ENCODE measurements at regions not wholly inside any gene's neighbourhood (a gene's known extent, or its start where the extent isn't known, plus 50 kb on each side); places are given as distances from the start of the nearest gene placed in this dataset.

- POLR2A ChIA-PET = no interaction called here
- no peaks in the 10 kb centered on the region for H3K27me3 Mint-ChIP-seq
- H3K9me3 Mint-ChIP-seq = no peaks in the 10 kb centered on the region
- CTCF ChIA-PET = no interaction called here
- intact Hi-C loops (cut with micrococcal nuclease) = no loop called here
- no peaks in the 10 kb centered on the region for H3K36me3 Mint-ChIP-seq (ENCODE audit: low read depth)
- H3K4me3 Mint-ChIP-seq = no peak overlapping the region
- TF ChIP-seq CTCF (IDR thresholded peaks at IDR 0.05) = no peak
- DNase-seq (no peak), ATAC-seq (no peak)
- no peak overlapping the region for H3K27ac Mint-ChIP-seq
- H3K4me1 Mint-ChIP-seq (ENCODE audit: low read depth) = no peaks in the 10 kb centered on the region
Measured at GRCh38 chr2:142693171-142693950, 184.1 kb upstream of the KYNU start.

GRCh38 chr2:142688856-142689605 lies 188.4 kb upstream of the KYNU start:
- no peaks in the 10 kb centered on the region for H3K27me3 Mint-ChIP-seq
- H3K4me3 Mint-ChIP-seq = no peak overlapping the region
- POLR2A ChIA-PET = no interaction called here
- DNase-seq = no peak
- H3K9me3 Mint-ChIP-seq = no peaks in the 10 kb centered on the region
- H3K4me1 Mint-ChIP-seq (ENCODE audit: low read depth) = no peaks in the 10 kb centered on the region
- intact Hi-C loops (cut with micrococcal nuclease) = no loop called here
- TF ChIP-seq CTCF (IDR thresholded peaks at IDR 0.05) = no peak
- CTCF ChIA-PET = no interaction called here
- no peak for ATAC-seq
- H3K36me3 Mint-ChIP-seq (ENCODE audit: low read depth) = no peaks in the 10 kb centered on the region
- H3K27ac Mint-ChIP-seq = no peak overlapping the region

GRCh38 chr2:142687509-142687908 lies 190.0 kb upstream of the KYNU start:
- Mint-ChIP-seq H3K9me3 (no peaks in the 10 kb centered on the region), H3K4me1 (ENCODE audit: low read depth) (no peaks in the 10 kb centered on the region), H3K27me3 (no peaks in the 10 kb centered on the region), H3K27ac (no peak overlapping the region), H3K36me3 (ENCODE audit: low read depth) (no peaks in the 10 kb centered on the region), H3K4me3 (no peak overlapping the region)
- ATAC-seq (no peak), DNase-seq (no peak)
- ChIA-PET CTCF (no interaction called here), POLR2A (no interaction called here)
- intact Hi-C loops (cut with micrococcal nuclease) = no loop called here
- TF ChIP-seq CTCF (IDR thresholded peaks at IDR 0.05) = no peak

GRCh38 chr2:142687075-142687474 lies 190.4 kb upstream of the KYNU start:
- ATAC-seq = no peak
- H3K27me3 Mint-ChIP-seq = no peaks in the 10 kb centered on the region
- H3K4me3 Mint-ChIP-seq = no peak overlapping the region
- POLR2A ChIA-PET = no interaction called here
- intact Hi-C loops (cut with micrococcal nuclease) = no loop called here
- no peaks in the 10 kb centered on the region for H3K9me3 Mint-ChIP-seq
- no peaks in the 10 kb centered on the region for H3K4me1 Mint-ChIP-seq (ENCODE audit: low read depth)
- H3K36me3 Mint-ChIP-seq (ENCODE audit: low read depth) = no peaks in the 10 kb centered on the region
- CTCF ChIA-PET = no interaction called here
- H3K27ac Mint-ChIP-seq = no peak overlapping the region
- TF ChIP-seq CTCF (IDR thresholded peaks at IDR 0.05) = no peak
- no peak for DNase-seq

GRCh38 chr2:142684667-142685066 lies 192.8 kb upstream of the KYNU start:
- ATAC-seq (no peak), DNase-seq (no peak)
- TF ChIP-seq CTCF (IDR thresholded peaks at IDR 0.05) = no peak
- ChIA-PET CTCF (no interaction called here), POLR2A (no interaction called here)
- no peaks in the 10 kb centered on the region for H3K4me1 Mint-ChIP-seq (ENCODE audit: low read depth)
- H3K9me3 Mint-ChIP-seq = no peaks in the 10 kb centered on the region
- H3K4me3 Mint-ChIP-seq = no peak overlapping the region
- intact Hi-C loops (cut with micrococcal nuclease) = no loop called here
- H3K27ac Mint-ChIP-seq = no peak overlapping the region
- H3K36me3 Mint-ChIP-seq (ENCODE audit: low read depth) = no peaks in the 10 kb centered on the region
- H3K27me3 Mint-ChIP-seq = no peaks in the 10 kb centered on the region
